ENCODE measurements at regions not wholly inside any gene's neighbourhood (a gene's known extent, or its start where the extent isn't known, plus 50 kb on each side); places are given as distances from the start of the nearest gene placed in this dataset.

- TF ChIP-seq POLR2A (IDR thresholded peaks at IDR 0.05; ENCODE audit: low read depth, low read length) (no peak), SMC3 (IDR thresholded peaks at IDR 0.05; ENCODE audit: low read depth, low read length) (no peak), MAFK (IDR thresholded peaks at IDR 0.05; ENCODE audit: low read depth, low read length) (no peak), CTCF (conservative IDR thresholded peaks at IDR 0.05; ENCODE audit: low read depth, low read length) (no peak), MXI1 (IDR thresholded peaks at IDR 0.05; ENCODE audit: borderline replicate concordance, low read depth, low read length) (no peak), USF2 (IDR thresholded peaks at IDR 0.05; ENCODE audit: low read depth, low read length) (no peak), BHLHE40 (IDR thresholded peaks at IDR 0.05; ENCODE audit: low read depth, low read length) (no peak), RCOR1 (IDR thresholded peaks at IDR 0.05; ENCODE audit: insufficient replicate concordance, low read length) (no peak), CEBPB (IDR thresholded peaks at IDR 0.05; ENCODE audit: low read depth, low read length) (no peak), RAD21 (IDR thresholded peaks at IDR 0.05; ENCODE audit: low read length) (no peak), CHD1 (IDR thresholded peaks at IDR 0.05; ENCODE audit: low read depth, low read length) (no peak)
These were observed 1215.4 kb downstream of the PCDH9 start for GRCh38 chr13:66014771-66015170.
